ENCODE measurements at regions not wholly inside any gene's neighbourhood (a gene's known extent, or its start where the extent isn't known, plus 50 kb on each side); places are given as distances from the start of the nearest gene placed in this dataset.

DNA sequence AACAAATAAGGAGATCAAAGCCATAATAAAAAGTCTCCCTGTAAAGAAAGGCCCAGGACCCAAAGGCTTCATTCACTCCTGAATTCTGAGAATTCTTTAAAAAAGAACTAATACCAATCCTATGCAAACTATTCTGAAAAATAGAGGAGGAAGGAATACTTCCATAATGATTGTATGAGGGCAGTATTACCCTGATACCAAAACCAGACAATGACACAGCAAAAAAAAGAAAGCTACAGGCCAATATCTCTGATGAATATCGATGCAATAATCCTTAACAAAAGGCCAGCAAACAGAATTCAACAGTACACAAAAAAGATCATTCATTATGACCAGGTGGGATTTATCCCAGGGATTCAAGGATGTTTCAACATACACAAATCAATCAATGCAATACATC, 457.8 kb upstream of the FBXO33 start:
- H3K36me3 ChIP-seq (replicated peaks in 1 of 2; ENCODE audit: control insufficient read depth in 1 of 2, insufficient read depth in 2 of 2, low read length in 2 of 2), result no peaks in the 10 kb centered on the region
- H3K9ac ChIP-seq (ENCODE audit: insufficient read depth, low read depth, low read length), result no peak overlapping the region
- BruUV-seq (replicated peaks), result no TSS peak
- intact Hi-C loops (cut with micrococcal nuclease; ENCODE audit: unreplicated experiment), result no loop called here
- H3K4me3 ChIP-seq (replicated peaks in 1 of 3; ENCODE audit: insufficient read depth in 1 of 3, low read depth in 2 of 3, low read length in 3 of 3), result no peak overlapping the region
- H2AFZ ChIP-seq (ENCODE audit: low read length), result no peak overlapping the region
- no peak for TF ChIP-seq RCOR2 (CRISPR knock-in tag; IDR thresholded peaks at IDR 0.05)
- TF ChIP-seq ZNF607 (CRISPR knock-in tag; IDR thresholded peaks at IDR 0.05; ENCODE audit: borderline replicate concordance), result no peak
- peak in 1 of 2 experiments; percentile 15; a peak in 1 of 4 replicates for TF ChIP-seq MAFK (conservative IDR thresholded peaks at IDR 0.05 in 1 of 2, IDR thresholded peaks at IDR 0.05 in 1 of 2; ENCODE audit: low read length in 2 of 2)
- TF ChIP-seq NFE2L2 (IDR thresholded peaks at IDR 0.05; ENCODE audit: low read length), result peak; percentile 94
- TF ChIP-seq, protein P1, sequence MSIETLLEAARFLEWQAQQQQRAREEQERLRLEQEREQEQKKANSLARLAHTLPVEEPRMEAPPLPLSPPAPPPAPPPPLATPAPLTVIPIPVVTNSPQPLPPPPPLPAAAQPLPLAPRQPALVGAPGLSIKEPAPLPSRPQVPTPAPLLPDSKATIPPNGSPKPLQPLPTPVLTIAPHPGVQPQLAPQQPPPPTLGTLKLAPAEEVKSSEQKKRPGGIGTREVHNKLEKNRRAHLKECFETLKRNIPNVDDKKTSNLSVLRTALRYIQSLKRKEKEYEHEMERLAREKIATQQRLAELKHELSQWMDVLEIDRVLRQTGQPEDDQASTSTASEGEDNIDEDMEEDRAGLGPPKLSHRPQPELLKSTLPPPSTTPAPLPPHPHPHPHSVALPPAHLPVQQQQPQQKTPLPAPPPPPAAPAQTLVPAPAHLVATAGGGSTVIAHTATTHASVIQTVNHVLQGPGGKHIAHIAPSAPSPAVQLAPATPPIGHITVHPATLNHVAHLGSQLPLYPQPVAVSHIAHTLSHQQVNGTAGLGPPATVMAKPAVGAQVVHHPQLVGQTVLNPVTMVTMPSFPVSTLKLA (IDR thresholded peaks at IDR 0.05), result no peak
- no peak for TF ChIP-seq SOX5 (CRISPR knock-in tag; IDR thresholded peaks at IDR 0.05; ENCODE audit: borderline replicate concordance)
- 1% methylated on average over 1 of the region's 1 CpG for WGBS (ENCODE audit: low lambda C conversion rate)
- H3K27me3 ChIP-seq (ENCODE audit: control insufficient read depth in 1 of 2, insufficient read depth in 2 of 2, low read length in 2 of 2), result no peaks in the 10 kb centered on the region
- FAIRE-seq (no peak), ATAC-seq (no peak), DNase-seq (ENCODE audit: low spot score) (no peak)
- no peaks in the 10 kb centered on the region for H3K4me1 ChIP-seq (ENCODE audit: insufficient read depth, low read length)
- H3K4me2 ChIP-seq (ENCODE audit: low read depth, low read length), result no peak overlapping the region
- no peaks in the 10 kb centered on the region for H3K79me2 ChIP-seq (ENCODE audit: insufficient read depth, low read length)
- in situ Hi-C loops (cut with HindIII; ENCODE audit: extremely low pct_ligation_motif_present, low pct_unique_long_range_greater_than_20kb), result no loop called here
- POLR2A ChIA-PET, result no interaction called here
- no peaks in the 10 kb centered on the region for H4K20me1 ChIP-seq (ENCODE audit: insufficient read depth, low read length)
- H3K27ac ChIP-seq (ENCODE audit: extremely low read length, insufficient read depth, low read length), result no peak overlapping the region
- peaks cover 91% of the 10 kb centered on the region for H3K9me3 ChIP-seq (ENCODE audit: low read length)
- CTCF ChIA-PET (ENCODE audit: low intra/inter-chr PET ratio, low total read pairs), result no interaction called here

DNA sequence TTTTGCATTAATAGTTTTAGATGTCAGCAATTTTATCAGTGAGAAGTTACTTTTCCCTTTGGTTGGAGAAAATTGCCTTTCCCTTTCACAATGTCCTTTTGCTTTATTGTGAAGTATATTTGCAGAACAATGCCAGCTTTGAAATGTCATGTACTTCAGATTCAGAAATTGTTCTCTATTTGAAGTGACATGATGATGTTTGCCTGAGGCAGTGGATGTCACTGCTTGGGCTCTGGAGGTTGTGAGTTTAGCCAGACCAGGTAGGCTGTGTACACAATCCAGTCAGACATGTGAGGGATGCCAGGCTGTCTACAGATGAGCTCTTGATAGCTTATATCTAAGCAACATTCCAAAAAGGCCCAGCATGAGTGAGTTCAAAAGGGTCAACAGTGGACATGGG, 451.9 kb upstream of the FBXO33 start:
- DNase-seq (ENCODE audit: low spot score) (no peak), FAIRE-seq (no peak), ATAC-seq (no peak)
- Histone ChIP-seq H3K9ac (ENCODE audit: insufficient read depth, low read depth, low read length) (no peak overlapping the region), H3K79me2 (ENCODE audit: insufficient read depth, low read length) (no peaks in the 10 kb centered on the region), H3K27me3 (ENCODE audit: control insufficient read depth in 1 of 2, insufficient read depth in 2 of 2, low read length in 2 of 2) (no peaks in the 10 kb centered on the region), H3K4me1 (ENCODE audit: insufficient read depth, low read length) (no peaks in the 10 kb centered on the region), H2AFZ (ENCODE audit: low read length) (no peak overlapping the region), H3K4me2 (ENCODE audit: low read depth, low read length) (no peak overlapping the region), H3K36me3 (replicated peaks in 1 of 2; ENCODE audit: control insufficient read depth in 1 of 2, insufficient read depth in 2 of 2, low read length in 2 of 2) (no peaks in the 10 kb centered on the region), H3K27ac (ENCODE audit: extremely low read length, insufficient read depth, low read length) (no peak overlapping the region), H3K9me3 (ENCODE audit: low read length) (peaks cover 56% of the 10 kb centered on the region), H4K20me1 (ENCODE audit: insufficient read depth, low read length) (no peaks in the 10 kb centered on the region), H3K4me3 (replicated peaks in 1 of 3; ENCODE audit: insufficient read depth in 1 of 3, low read depth in 2 of 3, low read length in 3 of 3) (no peak overlapping the region)
- CTCF ChIA-PET (ENCODE audit: low intra/inter-chr PET ratio, low total read pairs), result no interaction called here
- BruUV-seq (replicated peaks), result no TSS peak
- POLR2A ChIA-PET, result no interaction called here
- intact Hi-C loops (cut with micrococcal nuclease; ENCODE audit: unreplicated experiment) (no loop called here), in situ Hi-C loops (cut with HindIII; ENCODE audit: extremely low pct_ligation_motif_present, low pct_unique_long_range_greater_than_20kb) (no loop called here)
- TF ChIP-seq ZNF724P (CRISPR knock-in tag; IDR thresholded peaks at IDR 0.05; ENCODE audit: borderline replicate concordance) (no peak), MAFK (conservative IDR thresholded peaks at IDR 0.05 in 1 of 2, IDR thresholded peaks at IDR 0.05 in 1 of 2; ENCODE audit: low read length in 2 of 2) (peak in 1 of 2 experiments; percentile 42; a peak in 1 of 4 replicates)

Measured in HepG2 (cell line).